ENCODE measurements at regions not wholly inside any gene's neighbourhood (a gene's known extent, or its start where the extent isn't known, plus 50 kb on each side); places are given as distances from the start of the nearest gene placed in this dataset.

DNA sequence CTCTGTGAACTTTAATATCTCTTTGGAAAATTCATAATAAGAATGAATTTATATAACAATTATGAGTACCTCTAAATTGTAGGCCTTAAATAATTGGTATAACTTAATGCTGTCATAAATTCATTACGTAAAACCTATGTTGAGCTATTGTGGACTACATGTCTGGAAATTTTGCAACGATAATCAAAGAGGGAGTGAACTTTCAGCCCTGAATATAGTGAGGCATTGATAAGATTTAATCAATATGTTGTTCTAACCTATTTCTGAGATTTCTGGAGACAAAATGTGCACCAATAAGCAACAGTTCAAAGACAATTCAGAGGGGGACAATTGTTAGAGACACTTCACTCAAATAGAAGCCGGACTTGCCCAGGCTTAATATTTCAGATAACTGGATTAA lies 499.4 kb downstream of the ELAVL2 start:
- H3K4me3 Mint-ChIP-seq: no peak overlapping the region
- no peak for DNase-seq (ENCODE audit: low spot score in 2 of 2, unreplicated experiment in 2 of 2)
- no peaks in the 10 kb centered on the region for H3K27me3 Mint-ChIP-seq (ENCODE audit: low read depth)
- TF ChIP-seq, protein P1, sequence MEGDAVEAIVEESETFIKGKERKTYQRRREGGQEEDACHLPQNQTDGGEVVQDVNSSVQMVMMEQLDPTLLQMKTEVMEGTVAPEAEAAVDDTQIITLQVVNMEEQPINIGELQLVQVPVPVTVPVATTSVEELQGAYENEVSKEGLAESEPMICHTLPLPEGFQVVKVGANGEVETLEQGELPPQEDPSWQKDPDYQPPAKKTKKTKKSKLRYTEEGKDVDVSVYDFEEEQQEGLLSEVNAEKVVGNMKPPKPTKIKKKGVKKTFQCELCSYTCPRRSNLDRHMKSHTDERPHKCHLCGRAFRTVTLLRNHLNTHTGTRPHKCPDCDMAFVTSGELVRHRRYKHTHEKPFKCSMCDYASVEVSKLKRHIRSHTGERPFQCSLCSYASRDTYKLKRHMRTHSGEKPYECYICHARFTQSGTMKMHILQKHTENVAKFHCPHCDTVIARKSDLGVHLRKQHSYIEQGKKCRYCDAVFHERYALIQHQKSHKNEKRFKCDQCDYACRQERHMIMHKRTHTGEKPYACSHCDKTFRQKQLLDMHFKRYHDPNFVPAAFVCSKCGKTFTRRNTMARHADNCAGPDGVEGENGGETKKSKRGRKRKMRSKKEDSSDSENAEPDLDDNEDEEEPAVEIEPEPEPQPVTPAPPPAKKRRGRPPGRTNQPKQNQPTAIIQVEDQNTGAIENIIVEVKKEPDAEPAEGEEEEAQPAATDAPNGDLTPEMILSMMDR (IDR thresholded peaks at IDR 0.05; ENCODE audit: unreplicated experiment): no peak
- no peaks in the 10 kb centered on the region for H3K36me3 Mint-ChIP-seq
- peaks cover 18% of the 10 kb centered on the region for H3K9me3 Mint-ChIP-seq
- H3K27ac Mint-ChIP-seq: no peak overlapping the region
- no peaks in the 10 kb centered on the region for H3K4me1 Mint-ChIP-seq

- no peak for DNase-seq (ENCODE audit: low spot score in 2 of 2, unreplicated experiment in 2 of 2)
- no peak overlapping the region for H3K4me3 Mint-ChIP-seq
- TF ChIP-seq, protein P1 (IDR thresholded peaks at IDR 0.05; ENCODE audit: unreplicated experiment): no peak
Observed at GRCh38 chr9:23341346-23341745, 484.7 kb downstream of the ELAVL2 start.

DNA sequence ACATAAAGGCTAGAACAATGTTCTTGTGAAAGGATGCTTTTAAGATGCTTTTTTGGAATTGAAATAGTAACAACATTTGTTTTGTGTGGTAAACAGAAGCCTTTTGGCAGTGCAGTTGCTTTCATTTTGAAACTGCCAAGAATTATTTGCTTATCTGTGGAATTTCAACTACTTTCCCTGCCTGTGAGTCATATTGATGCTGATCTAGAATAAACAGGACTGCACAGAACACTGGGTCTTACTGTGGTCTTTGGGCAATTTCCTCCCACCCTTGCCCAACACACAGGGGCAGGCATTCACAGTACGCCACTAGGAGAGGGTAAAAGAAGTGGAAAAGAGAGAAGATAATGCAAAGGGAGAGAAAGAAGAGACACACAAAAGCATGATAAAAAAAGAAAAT lies 483.7 kb downstream of the ELAVL2 start:
- Mint-ChIP-seq H3K4me1 (no peaks in the 10 kb centered on the region), H3K27ac (no peak overlapping the region), H3K27me3 (ENCODE audit: low read depth) (no peaks in the 10 kb centered on the region), H3K36me3 (no peaks in the 10 kb centered on the region), H3K9me3 (peaks cover 7% of the 10 kb centered on the region), H3K4me3 (no peak overlapping the region)
- TF ChIP-seq, protein P1 (IDR thresholded peaks at IDR 0.05; ENCODE audit: unreplicated experiment): no peak
- no peak for DNase-seq (ENCODE audit: low spot score in 2 of 2, unreplicated experiment in 2 of 2)

More at GRCh38 chr9:23341346-23341745, 484.7 kb downstream of the ELAVL2 start:
- Mint-ChIP-seq H3K27ac (no peak overlapping the region), H3K36me3 (no peaks in the 10 kb centered on the region), H3K27me3 (ENCODE audit: low read depth) (no peaks in the 10 kb centered on the region), H3K4me1 (no peaks in the 10 kb centered on the region), H3K9me3 (peaks cover 7% of the 10 kb centered on the region)

- no peak overlapping the region for H3K4me3 Mint-ChIP-seq
- no peaks in the 10 kb centered on the region for H3K36me3 Mint-ChIP-seq
- peaks cover 7% of the 10 kb centered on the region for H3K9me3 Mint-ChIP-seq
- H3K27me3 Mint-ChIP-seq (ENCODE audit: low read depth): no peaks in the 10 kb centered on the region
- no peak for DNase-seq (ENCODE audit: low spot score in 2 of 2, unreplicated experiment in 2 of 2)
- H3K27ac Mint-ChIP-seq: no peak overlapping the region
- H3K4me1 Mint-ChIP-seq: no peaks in the 10 kb centered on the region
- TF ChIP-seq, protein P1 (IDR thresholded peaks at IDR 0.05; ENCODE audit: unreplicated experiment): no peak
Observed at GRCh38 chr9:23343226-23343625, 482.8 kb downstream of the ELAVL2 start.

DNA sequence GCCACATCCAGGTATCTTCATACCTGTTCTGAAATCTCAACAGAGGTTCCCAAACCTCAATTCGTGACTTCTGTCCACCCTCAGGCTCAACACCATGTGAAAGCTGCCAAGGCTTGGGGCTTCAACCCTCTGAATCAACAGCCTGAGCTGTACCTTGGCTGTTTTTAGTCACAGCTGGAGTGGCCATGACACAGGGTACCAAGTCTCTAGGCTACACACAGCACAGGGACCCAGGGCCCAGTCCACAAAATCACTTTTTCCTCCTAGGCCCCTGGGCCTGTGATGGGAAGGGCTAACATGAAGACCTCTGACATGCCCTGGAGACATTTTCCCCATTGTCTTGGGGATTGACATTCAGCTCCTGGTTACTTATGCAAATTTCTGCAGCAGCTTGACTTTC lies 464.9 kb downstream of the ELAVL2 start:
- no peak for DNase-seq (ENCODE audit: low spot score in 2 of 2, unreplicated experiment in 2 of 2)
- H3K9me3 Mint-ChIP-seq: peaks cover 44% of the 10 kb centered on the region
- no peak overlapping the region for H3K27ac Mint-ChIP-seq
- H3K27me3 Mint-ChIP-seq (ENCODE audit: low read depth): no peaks in the 10 kb centered on the region
- no peaks in the 10 kb centered on the region for H3K36me3 Mint-ChIP-seq
- H3K4me1 Mint-ChIP-seq: no peaks in the 10 kb centered on the region
- TF ChIP-seq, protein P1 (IDR thresholded peaks at IDR 0.05; ENCODE audit: unreplicated experiment): no peak
- no peak overlapping the region for H3K4me3 Mint-ChIP-seq

DNA sequence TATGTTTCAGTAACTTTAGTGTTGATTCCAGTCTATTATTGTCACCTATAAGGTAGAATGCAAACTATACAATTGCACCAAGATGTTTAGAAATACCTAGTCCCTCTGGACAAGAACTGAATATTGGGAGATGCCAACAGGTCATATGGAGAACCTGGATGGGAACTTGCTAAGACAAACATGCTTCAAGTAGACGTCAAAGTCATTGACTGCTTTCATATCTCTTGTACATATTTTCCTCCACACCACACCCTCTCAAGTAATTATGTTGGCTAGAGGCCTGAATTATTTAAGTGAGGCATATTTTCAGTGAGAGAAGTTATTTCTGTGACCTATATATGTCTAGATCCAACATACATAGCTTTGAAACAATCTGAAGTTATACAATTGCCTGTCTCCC lies 453.3 kb downstream of the ELAVL2 start:
- Mint-ChIP-seq H3K9me3 (no peaks in the 10 kb centered on the region), H3K36me3 (no peaks in the 10 kb centered on the region), H3K4me1 (no peaks in the 10 kb centered on the region), H3K4me3 (no peak overlapping the region), H3K27me3 (ENCODE audit: low read depth) (no peaks in the 10 kb centered on the region), H3K27ac (no peak overlapping the region)
- TF ChIP-seq, protein P1 (IDR thresholded peaks at IDR 0.05; ENCODE audit: unreplicated experiment): no peak
- DNase-seq (ENCODE audit: low spot score in 2 of 2, unreplicated experiment in 2 of 2): no peak

Measured in mesothelial cell of epicardium (in vitro differentiated cells).